Stomach (tissue), 8 donors: ENCODE measurements at regions not wholly inside any gene's neighbourhood (a gene's known extent, or its start where the extent isn't known, plus 50 kb on each side); places are given as distances from the start of the nearest gene placed in this dataset.

Experiments
- DNase-seq, 2 donors: peaks; one replicate each; pipeline versions ENCODE4 v3.0.0 to v3.0.0-alpha.2; 2013 to 2019
- H3K27ac ChIP-seq, 5 donors: fragments of 200-600 bp in 4 of 5; sonication (generic) in 4 of 5; one replicate each; pipeline ENCODE4 v1.5.1; 2013 to 2019; ENCODE audit warnings: mild to moderate bottlenecking in 1 of 5, moderate library complexity in 1 of 5
- H3K27me3 ChIP-seq, 3 donors: fragments of 200-600 bp; sonication (generic); one replicate each; pipeline ENCODE4 v1.5.1; 2017 to 2019; ENCODE audit warnings: mixed run types in 1 of 3
- H3K36me3 ChIP-seq, 4 donors: fragments of 200-600 bp; sonication (generic); 1 replicate in 3 of 4; 2 replicates in 1 of 4; pipeline ENCODE4 v1.5.1; 2016 to 2019
- H3K4me1 ChIP-seq, 4 donors: fragments of 200-600 bp; sonication (generic); one replicate each; pipeline ENCODE4 v1.5.1; 2016 to 2019
- H3K4me3 ChIP-seq, 4 donors: fragments of 200-600 bp; sonication (generic) in 3 of 4; one replicate each; pipeline ENCODE4 v1.5.1; 2016 to 2019; ENCODE audit warnings: mild to moderate bottlenecking in 1 of 4
- H3K9me3 ChIP-seq, 4 donors: fragments of 200-600 bp; sonication (generic); one replicate each; pipeline ENCODE4 v1.5.1; 2016 to 2019
- CTCF ChIP-seq, 7 experiments: fragments of 450-650 bp in 4 of 7; fragments of 200-600 bp in 3 of 7; sonication (generic) in 3 of 7; IDR thresholded peaks; one replicate each; pipeline ENCODE4 v1.5.1; 2016 to 2019; ENCODE audit warnings: antibody characterized with exemption in 7 of 7, control low read depth in 2 of 7, mild to moderate bottlenecking in 1 of 7
- EP300 ChIP-seq: sonication (generic); formaldehyde crosslinking; IDR thresholded peaks from one replicate; pipeline ENCODE4 v1.6.1; 2017; ENCODE audit warnings: antibody characterized with exemption
- POLR2A ChIP-seq, 4 donors: fragments of 450-650 bp; IDR thresholded peaks; one replicate each; pipeline ENCODE4 v1.6.1; 2016; ENCODE audit warnings: antibody characterized with exemption in 4 of 4, control low read depth in 2 of 4, mild to moderate bottlenecking in 1 of 4, moderate library complexity in 1 of 4
- POLR2AphosphoS5 ChIP-seq, 3 donors: sonication (generic); formaldehyde crosslinking; IDR thresholded peaks; one replicate each; pipeline ENCODE4 v1.6.1; 2016; ENCODE audit warnings: antibody characterized with exemption in 3 of 3
- WGBS, 5 donors: extraction: QIAGEN DNeasy Blood & Tissue Kit in 3 of 5; methylation state at CpG; one replicate each; pipeline versions ENCODE4 v1.1.5 to v1.1.7; 2013 to 2018; 5-methylcytosine and 5-hydroxymethylcytosine counted together
- intact Hi-C: fragments of 100-400 bp; cut with DNase I; formaldehyde crosslinking; loops from one replicate; pipeline ENCODE4 v1.15.1; 2023; ENCODE audit warnings: low total_unique reads
- donor health status: healthy with polysubstance abuse.
- donor health status: Bipolar disorder and iron deficiency.
- donor health status: healthy.

GRCh38 chr18:38551881-38552280 lies 986.3 kb upstream of the CELF4 start:
- Histone ChIP-seq H3K4me1 (no peaks in the 10 kb centered on the region), H3K27ac (no peak overlapping the region), H3K4me3 (no peak overlapping the region), H3K27me3 (no peaks in the 10 kb centered on the region), H3K36me3 (no peaks in the 10 kb centered on the region), H3K9me3 (no peaks in the 10 kb centered on the region)
- DNase-seq = no peak
- TF ChIP-seq POLR2A (IDR thresholded peaks at IDR 0.05) (no peak), EP300 (no peak), CTCF (IDR thresholded peaks at IDR 0.05) (no peak), POLR2AphosphoS5 (IDR thresholded peaks at IDR 0.05) (no peak)
- intact Hi-C loops = no loop called here
- WGBS, 5 donors = 75 to 82% (median 81%) methylated on average over 10 of the region's 10 CpGs

- TF ChIP-seq POLR2A (IDR thresholded peaks at IDR 0.05) (no peak), CTCF (IDR thresholded peaks at IDR 0.05) (peak in 1 of 7 experiments; percentile 6)
- no peak overlapping the region for H3K27ac ChIP-seq
- H3K9me3 ChIP-seq = peaks cover 0 to 6% (median 0%) of the 10 kb centered on the region in 4 donors
- H3K4me1 ChIP-seq = no peaks in the 10 kb centered on the region
- peak in 1 of 2 donors; percentile 28 for DNase-seq
- intact Hi-C loops = no loop called here
- no peak overlapping the region for H3K4me3 ChIP-seq
- WGBS, 5 donors = 40 to 77% (median 47%) methylated on average over 1 of the region's 1 CpG
- H3K27me3 ChIP-seq = no peaks in the 10 kb centered on the region
- no peaks in the 10 kb centered on the region for H3K36me3 ChIP-seq
Observed at GRCh38 chr18:38545071-38545470, 979.5 kb upstream of the CELF4 start.

GRCh38 chr18:38539856-38540255 lies 974.3 kb upstream of the CELF4 start:
- Histone ChIP-seq H3K9me3 (peaks cover 0 to 22% (median 4%) of the 10 kb centered on the region in 4 donors), H3K4me3 (no peak overlapping the region), H3K36me3 (no peaks in the 10 kb centered on the region), H3K4me1 (no peaks in the 10 kb centered on the region), H3K27me3 (no peaks in the 10 kb centered on the region), H3K27ac (no peak overlapping the region)
- peak in 1 of 2 donors; percentile 10 for DNase-seq
- TF ChIP-seq POLR2AphosphoS5 (IDR thresholded peaks at IDR 0.05) (no peak), POLR2A (IDR thresholded peaks at IDR 0.05) (no peak)
- intact Hi-C loops = no loop called here

- Histone ChIP-seq H3K36me3 (no peaks in the 10 kb centered on the region), H3K27me3 (no peaks in the 10 kb centered on the region), H3K9me3 (peaks cover 0 to 24% (median 4%) of the 10 kb centered on the region in 4 donors), H3K4me1 (no peaks in the 10 kb centered on the region), H3K27ac (no peak overlapping the region), H3K4me3 (no peak overlapping the region)
- intact Hi-C loops = no loop called here
- TF ChIP-seq POLR2A (IDR thresholded peaks at IDR 0.05) = no peak
- no peak for TF ChIP-seq CTCF (IDR thresholded peaks at IDR 0.05)
- no peak for TF ChIP-seq EP300
- no peak for TF ChIP-seq POLR2AphosphoS5 (IDR thresholded peaks at IDR 0.05)
- DNase-seq = no peak
Observed at GRCh38 chr18:38539371-38539770, 973.8 kb upstream of the CELF4 start.

- intact Hi-C loops = no loop called here
- no peaks in the 10 kb centered on the region for H3K36me3 ChIP-seq
Observed at GRCh38 chr18:38534073-38534472, 968.5 kb upstream of the CELF4 start.

More at GRCh38 chr18:38534073-38534472, 968.5 kb upstream of the CELF4 start:
- Histone ChIP-seq H3K9me3 (peaks cover 0 to 36% (median 7%) of the 10 kb centered on the region in 4 donors), H3K27me3 (no peaks in the 10 kb centered on the region), H3K4me1 (no peaks in the 10 kb centered on the region), H3K27ac (no peak overlapping the region), H3K4me3 (no peak overlapping the region)
- no peak for TF ChIP-seq POLR2A (IDR thresholded peaks at IDR 0.05)
- TF ChIP-seq POLR2AphosphoS5 (IDR thresholded peaks at IDR 0.05) = no peak
- TF ChIP-seq EP300 = no peak
- TF ChIP-seq CTCF (IDR thresholded peaks at IDR 0.05) = no peak
- no peak for DNase-seq
